Vagina (tissue), 2 donors: ENCODE measurements at regions not wholly inside any gene's neighbourhood (a gene's known extent, or its start where the extent isn't known, plus 50 kb on each side); places are given as distances from the start of the nearest gene placed in this dataset.

Experiments used
- DNase-seq, 2 donors: peaks; one replicate each; pipeline ENCODE4 v3.0.0-alpha.2; 2017; ENCODE audit errors: extremely low spot score in 2 of 2
- H3K27ac ChIP-seq: fragments of 200-600 bp; sonication (generic); one replicate; pipeline ENCODE4 v1.5.1; 2019
- H3K27me3 ChIP-seq: fragments of 200-600 bp; sonication (generic); one replicate; pipeline ENCODE4 v1.5.1; 2019
- H3K36me3 ChIP-seq, 2 donors: fragments of 200-600 bp; sonication (generic); one replicate each; pipeline ENCODE4 v1.5.1; 2017 to 2019
- H3K4me1 ChIP-seq: fragments of 200-600 bp; sonication (generic); one replicate; pipeline ENCODE4 v1.5.1; 2019
- H3K4me3 ChIP-seq, 2 donors: fragments of 200-600 bp; sonication (generic); 1 replicate in 1 of 2; 2 replicates in 1 of 2; pipeline ENCODE4 v1.5.1; 2016 to 2019
- H3K9me3 ChIP-seq: fragments of 200-600 bp; sonication (generic); one replicate; pipeline ENCODE4 v1.5.1; 2019
- POLR2A ChIP-seq, 2 donors: fragments of 450-650 bp; IDR thresholded peaks; one replicate each; pipeline ENCODE4 v1.6.1; 2017; ENCODE audit warnings: antibody characterized with exemption in 2 of 2, mild to moderate bottlenecking in 2 of 2, moderate library complexity in 2 of 2
- POLR2AphosphoS5 ChIP-seq, 2 donors: sonication (generic); formaldehyde crosslinking; IDR thresholded peaks; one replicate each; pipeline ENCODE4 v1.9.0; 2017; ENCODE audit warnings: antibody characterized with exemption in 2 of 2, mild to moderate bottlenecking in 2 of 2, low read depth in 1 of 2; ENCODE audit not compliant: insufficient read depth in 1 of 2
- intact Hi-C: fragments of 100-400 bp; cut with DNase I; formaldehyde crosslinking; loops from one replicate; pipeline ENCODE4 v1.15.1; 2023
- TF ChIP-seq, protein P1 (sequence below), 3 experiments: fragments of 450-650 bp in 2 of 3; fragments of 200-600 bp in 1 of 3; sonication (generic) in 1 of 3; IDR thresholded peaks; one replicate each; pipeline ENCODE4 v1.5.1; 2017 to 2019; ENCODE audit warnings: antibody characterized with exemption in 3 of 3, mild to moderate bottlenecking in 2 of 3, moderate library complexity in 2 of 3

GRCh38 chr12:126432780-126433179 lies 1367.5 kb downstream of the AACS start:
- intact Hi-C loops = no loop called here
- Histone ChIP-seq H3K27me3 (no peaks in the 10 kb centered on the region), H3K27ac (no peak overlapping the region), H3K36me3 (no peaks in the 10 kb centered on the region), H3K4me3 (no peak overlapping the region), H3K9me3 (no peaks in the 10 kb centered on the region), H3K4me1 (no peaks in the 10 kb centered on the region)
- DNase-seq = no peak
- TF ChIP-seq POLR2A (IDR thresholded peaks at IDR 0.05) (no peak), POLR2AphosphoS5 (IDR thresholded peaks at IDR 0.05; ENCODE audit: insufficient read depth in 1 of 2, low read depth in 1 of 2) (no peak)
- TF ChIP-seq, protein P1, sequence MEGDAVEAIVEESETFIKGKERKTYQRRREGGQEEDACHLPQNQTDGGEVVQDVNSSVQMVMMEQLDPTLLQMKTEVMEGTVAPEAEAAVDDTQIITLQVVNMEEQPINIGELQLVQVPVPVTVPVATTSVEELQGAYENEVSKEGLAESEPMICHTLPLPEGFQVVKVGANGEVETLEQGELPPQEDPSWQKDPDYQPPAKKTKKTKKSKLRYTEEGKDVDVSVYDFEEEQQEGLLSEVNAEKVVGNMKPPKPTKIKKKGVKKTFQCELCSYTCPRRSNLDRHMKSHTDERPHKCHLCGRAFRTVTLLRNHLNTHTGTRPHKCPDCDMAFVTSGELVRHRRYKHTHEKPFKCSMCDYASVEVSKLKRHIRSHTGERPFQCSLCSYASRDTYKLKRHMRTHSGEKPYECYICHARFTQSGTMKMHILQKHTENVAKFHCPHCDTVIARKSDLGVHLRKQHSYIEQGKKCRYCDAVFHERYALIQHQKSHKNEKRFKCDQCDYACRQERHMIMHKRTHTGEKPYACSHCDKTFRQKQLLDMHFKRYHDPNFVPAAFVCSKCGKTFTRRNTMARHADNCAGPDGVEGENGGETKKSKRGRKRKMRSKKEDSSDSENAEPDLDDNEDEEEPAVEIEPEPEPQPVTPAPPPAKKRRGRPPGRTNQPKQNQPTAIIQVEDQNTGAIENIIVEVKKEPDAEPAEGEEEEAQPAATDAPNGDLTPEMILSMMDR (IDR thresholded peaks at IDR 0.05) = no peak

GRCh38 chr12:126434412-126434985 lies 1369.3 kb downstream of the AACS start:
- Histone ChIP-seq H3K36me3 (no peaks in the 10 kb centered on the region), H3K4me1 (no peaks in the 10 kb centered on the region), H3K9me3 (no peaks in the 10 kb centered on the region), H3K27ac (no peak overlapping the region), H3K27me3 (no peaks in the 10 kb centered on the region), H3K4me3 (no peak overlapping the region)
- no peak for DNase-seq
- TF ChIP-seq, protein P1 (IDR thresholded peaks at IDR 0.05) = no peak
- TF ChIP-seq POLR2A (IDR thresholded peaks at IDR 0.05) (no peak), POLR2AphosphoS5 (IDR thresholded peaks at IDR 0.05; ENCODE audit: insufficient read depth in 1 of 2, low read depth in 1 of 2) (no peak)
- intact Hi-C loops = no loop called here

- Histone ChIP-seq H3K9me3 (no peaks in the 10 kb centered on the region), H3K4me1 (no peaks in the 10 kb centered on the region), H3K27me3 (no peaks in the 10 kb centered on the region), H3K36me3 (no peaks in the 10 kb centered on the region), H3K4me3 (no peak overlapping the region), H3K27ac (no peak overlapping the region)
- DNase-seq = no peak
- TF ChIP-seq, protein P1 (IDR thresholded peaks at IDR 0.05) = no peak
- no peak for TF ChIP-seq POLR2A (IDR thresholded peaks at IDR 0.05)
- no peak for TF ChIP-seq POLR2AphosphoS5 (IDR thresholded peaks at IDR 0.05; ENCODE audit: insufficient read depth in 1 of 2, low read depth in 1 of 2)
- intact Hi-C loops = no loop called here
Observed at GRCh38 chr12:126436041-126436440, 1370.8 kb downstream of the AACS start.

DNA sequence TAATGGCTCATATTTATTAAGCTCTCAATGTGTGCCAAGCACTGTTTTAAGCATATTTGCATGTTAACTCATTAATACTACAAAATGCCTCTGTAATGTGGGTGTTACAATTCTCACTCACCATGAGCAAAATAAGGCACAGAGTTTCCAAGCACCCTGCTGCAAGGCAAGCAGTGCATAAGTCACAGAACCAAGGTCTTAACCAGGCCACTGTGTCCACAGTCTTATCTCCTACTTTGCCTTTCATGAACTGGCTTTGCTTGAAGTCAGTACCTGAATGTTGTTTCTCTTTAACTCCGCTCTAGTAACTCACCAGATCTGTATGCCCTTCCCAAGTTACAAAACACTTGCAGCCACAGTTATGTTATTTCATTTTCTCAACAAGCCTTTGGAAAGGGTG lies 1372.7 kb downstream of the AACS start:
- intact Hi-C loops = no loop called here
- DNase-seq = no peak
- no peaks in the 10 kb centered on the region for H3K9me3 ChIP-seq
- no peak overlapping the region for H3K4me3 ChIP-seq
- no peaks in the 10 kb centered on the region for H3K36me3 ChIP-seq
- no peaks in the 10 kb centered on the region for H3K27me3 ChIP-seq
- H3K27ac ChIP-seq = no peak overlapping the region
- TF ChIP-seq, protein P1 (IDR thresholded peaks at IDR 0.05) = no peak
- TF ChIP-seq POLR2A (IDR thresholded peaks at IDR 0.05) = no peak
- no peak for TF ChIP-seq POLR2AphosphoS5 (IDR thresholded peaks at IDR 0.05; ENCODE audit: insufficient read depth in 1 of 2, low read depth in 1 of 2)
- no peaks in the 10 kb centered on the region for H3K4me1 ChIP-seq

DNA sequence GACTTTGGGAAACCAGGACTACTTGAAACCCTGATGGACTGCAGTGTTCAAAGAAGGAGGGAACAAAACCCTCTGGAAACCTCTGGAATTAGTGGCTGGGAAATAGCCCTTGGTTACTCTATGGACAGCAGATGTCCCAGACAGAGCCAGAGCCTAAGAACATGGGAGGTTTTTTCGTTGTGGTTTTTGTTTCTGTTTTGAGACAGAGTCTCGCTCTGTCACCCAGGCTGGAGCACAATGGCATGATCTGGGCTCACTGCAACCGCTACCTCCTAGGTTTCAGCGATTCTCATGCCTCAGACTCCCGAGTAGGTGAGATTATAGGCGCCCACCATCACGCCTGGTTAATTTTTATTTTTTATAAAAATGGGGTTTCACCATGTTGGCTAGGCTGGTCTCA lies 1378.7 kb downstream of the AACS start:
- intact Hi-C loops = no loop called here
- H3K9me3 ChIP-seq = no peaks in the 10 kb centered on the region
- TF ChIP-seq, protein P1 (IDR thresholded peaks at IDR 0.05) = no peak
- no peak for TF ChIP-seq POLR2AphosphoS5 (IDR thresholded peaks at IDR 0.05; ENCODE audit: insufficient read depth in 1 of 2, low read depth in 1 of 2)
- no peak for TF ChIP-seq POLR2A (IDR thresholded peaks at IDR 0.05)
- no peaks in the 10 kb centered on the region for H3K27me3 ChIP-seq
- no peak overlapping the region for H3K27ac ChIP-seq
- no peak for DNase-seq
- no peak overlapping the region for H3K4me3 ChIP-seq
- no peaks in the 10 kb centered on the region for H3K36me3 ChIP-seq
- H3K4me1 ChIP-seq = no peaks in the 10 kb centered on the region
